HG02840 (cell line): ENCODE measurements at regions not wholly inside any gene's neighbourhood (a gene's known extent, or its start where the extent isn't known, plus 50 kb on each side); places are given as distances from the start of the nearest gene placed in this dataset.

Source experiments
- ATAC-seq: cut with Tn5 transposase; IDR thresholded peaks from one replicate; pipeline ENCODE4 v1.9.1; 2021; ENCODE audit warnings: mild to moderate bottlenecking, moderate library complexity, moderate number of reproducible peaks; ENCODE audit not compliant: unreplicated experiment, low FRiP score

DNA sequence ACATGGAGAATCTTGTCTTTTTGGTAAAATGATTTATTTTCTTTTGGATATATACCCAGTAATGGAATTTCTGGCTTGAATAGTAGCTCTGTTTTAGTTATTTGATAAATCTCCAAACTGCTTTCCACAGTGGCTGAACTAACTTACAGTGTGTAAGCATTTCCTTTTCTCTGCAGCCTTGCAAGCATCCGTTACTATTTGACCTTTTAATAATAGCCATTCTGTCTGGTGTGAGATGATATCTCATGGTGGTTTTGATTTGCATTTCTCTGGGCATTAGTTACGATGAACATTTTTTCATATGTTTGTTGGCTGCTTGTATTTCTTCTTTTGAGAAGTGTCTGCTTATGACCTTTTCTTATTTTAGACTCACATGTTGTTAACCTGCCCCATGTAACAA is 190.2 kb downstream of the GALR1 start:
- ATAC-seq: no peak

GRCh38 chr18:77442393-77442792 is 192.7 kb downstream of the GALR1 start:
- no peak for ATAC-seq

DNA sequence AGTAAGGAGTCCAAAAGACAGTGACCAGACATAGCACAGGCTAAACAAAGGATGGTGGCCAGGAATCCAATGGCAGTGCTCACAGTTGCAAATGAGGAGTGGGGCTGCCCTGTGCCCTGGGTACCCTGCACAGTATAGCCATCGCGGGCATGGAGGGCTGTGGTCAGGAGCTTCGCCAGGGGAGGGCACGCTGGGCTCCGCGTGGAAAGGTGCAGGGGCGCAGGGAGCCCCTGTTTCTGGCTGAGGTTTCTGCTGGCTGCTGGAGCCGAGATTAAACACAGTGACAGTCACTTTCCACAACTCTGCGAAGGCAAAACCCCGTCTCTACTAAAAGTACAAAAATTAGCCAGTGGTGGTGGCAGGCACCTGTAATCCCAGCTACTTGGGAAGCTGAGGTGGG is 194.7 kb downstream of the GALR1 start:
- no peak for ATAC-seq

DNA sequence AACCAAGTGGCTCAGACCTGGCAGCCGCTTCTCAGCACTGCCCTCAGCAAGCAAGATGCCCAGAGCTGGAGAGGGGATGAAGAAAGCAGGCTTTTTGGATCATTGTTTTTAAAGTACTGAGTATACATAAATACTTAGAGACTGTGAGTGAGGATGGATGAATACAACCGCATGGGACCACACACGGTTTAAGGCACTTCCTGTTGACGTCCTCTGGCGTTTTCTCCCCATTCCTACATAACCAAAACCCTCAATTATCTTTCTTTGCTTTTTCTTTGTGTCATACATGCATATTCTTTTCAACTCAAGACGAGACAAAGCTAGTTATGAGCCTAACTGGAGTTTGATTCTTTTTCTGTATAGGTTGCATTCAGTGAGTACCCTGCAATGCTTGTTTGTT is 198.4 kb downstream of the GALR1 start:
- no peak for ATAC-seq

GRCh38 chr18:77455004-77455403 is 205.4 kb downstream of the GALR1 start:
- no peak for ATAC-seq

- no peak for ATAC-seq
Measured at GRCh38 chr18:77457681-77458080, 208.0 kb downstream of the GALR1 start.

GRCh38 chr18:77461062-77461688 is 211.5 kb downstream of the GALR1 start:
- ATAC-seq: no peak

- ATAC-seq: no peak
Measured at GRCh38 chr18:77464917-77465316, 215.3 kb downstream of the GALR1 start.

- no peak for ATAC-seq
Measured at GRCh38 chr18:77466890-77467289, 217.2 kb downstream of the GALR1 start.

GRCh38 chr18:77469131-77469530 is 219.5 kb downstream of the GALR1 start:
- ATAC-seq: no peak

- ATAC-seq: no peak
Measured at GRCh38 chr18:77470569-77471413, 221.1 kb downstream of the GALR1 start.

GRCh38 chr18:77472509-77472908 is 222.9 kb downstream of the GALR1 start:
- ATAC-seq: no peak

DNA sequence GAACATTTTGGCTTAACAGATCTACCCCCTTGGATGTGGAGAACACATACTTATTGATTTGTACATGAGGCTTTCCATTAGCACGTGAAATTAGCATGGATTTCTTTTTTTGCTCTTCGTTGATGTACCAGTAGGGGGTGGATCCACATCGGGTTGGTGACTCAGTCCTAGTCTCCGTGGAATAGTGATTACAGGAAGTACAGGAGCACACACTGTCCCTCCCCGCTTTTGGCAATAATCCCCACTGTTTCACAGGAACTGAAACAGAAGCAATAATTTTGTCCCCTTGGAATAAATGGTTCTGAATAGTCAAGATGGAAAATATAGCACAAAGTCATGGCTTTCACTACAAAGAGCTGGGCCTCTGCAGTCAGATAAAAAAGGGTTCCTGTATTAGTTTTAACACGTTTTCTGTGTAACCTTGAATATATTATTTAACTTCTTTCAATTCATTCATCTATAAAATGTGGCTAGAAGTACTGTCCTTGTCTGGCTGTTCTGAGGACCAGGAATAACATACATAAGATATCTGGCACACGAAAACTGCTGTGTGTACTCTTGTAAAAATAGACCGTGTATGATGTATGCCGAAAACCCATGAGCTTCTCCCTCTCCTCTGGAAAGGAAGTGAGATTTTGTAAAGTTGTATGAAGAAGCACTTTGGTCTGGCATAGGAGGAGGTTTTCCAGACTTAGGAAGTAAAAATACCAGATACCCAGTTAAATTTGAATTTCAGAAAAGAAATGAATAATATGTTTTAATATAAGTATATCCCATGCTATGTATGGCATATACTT is 229.2 kb downstream of the GALR1 start:
- ATAC-seq: no peak

- ATAC-seq: no peak
Measured at GRCh38 chr18:77481541-77481940, 231.9 kb downstream of the GALR1 start.

- ATAC-seq: no peak
Measured at GRCh38 chr18:77482190-77483085, 232.8 kb downstream of the GALR1 start.

DNA sequence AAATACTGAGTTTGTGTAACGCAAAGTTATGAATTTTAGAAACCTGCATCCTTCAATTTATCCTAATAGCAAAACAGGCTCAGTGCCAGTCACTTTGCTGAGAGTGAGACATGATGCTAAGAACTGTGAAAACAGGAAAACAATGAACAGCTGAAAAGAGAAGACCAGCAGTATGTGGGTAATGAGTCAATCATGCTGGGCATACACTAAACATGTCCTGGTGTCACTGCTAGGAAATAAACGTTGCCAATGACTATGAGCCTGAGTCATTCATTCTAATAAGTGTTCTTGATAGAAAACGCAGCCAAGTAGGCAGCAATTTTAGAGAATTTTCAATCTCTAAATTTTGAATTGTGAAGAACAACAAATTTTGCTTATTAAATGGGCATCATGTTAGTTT is 237.3 kb downstream of the GALR1 start:
- no peak for ATAC-seq

DNA sequence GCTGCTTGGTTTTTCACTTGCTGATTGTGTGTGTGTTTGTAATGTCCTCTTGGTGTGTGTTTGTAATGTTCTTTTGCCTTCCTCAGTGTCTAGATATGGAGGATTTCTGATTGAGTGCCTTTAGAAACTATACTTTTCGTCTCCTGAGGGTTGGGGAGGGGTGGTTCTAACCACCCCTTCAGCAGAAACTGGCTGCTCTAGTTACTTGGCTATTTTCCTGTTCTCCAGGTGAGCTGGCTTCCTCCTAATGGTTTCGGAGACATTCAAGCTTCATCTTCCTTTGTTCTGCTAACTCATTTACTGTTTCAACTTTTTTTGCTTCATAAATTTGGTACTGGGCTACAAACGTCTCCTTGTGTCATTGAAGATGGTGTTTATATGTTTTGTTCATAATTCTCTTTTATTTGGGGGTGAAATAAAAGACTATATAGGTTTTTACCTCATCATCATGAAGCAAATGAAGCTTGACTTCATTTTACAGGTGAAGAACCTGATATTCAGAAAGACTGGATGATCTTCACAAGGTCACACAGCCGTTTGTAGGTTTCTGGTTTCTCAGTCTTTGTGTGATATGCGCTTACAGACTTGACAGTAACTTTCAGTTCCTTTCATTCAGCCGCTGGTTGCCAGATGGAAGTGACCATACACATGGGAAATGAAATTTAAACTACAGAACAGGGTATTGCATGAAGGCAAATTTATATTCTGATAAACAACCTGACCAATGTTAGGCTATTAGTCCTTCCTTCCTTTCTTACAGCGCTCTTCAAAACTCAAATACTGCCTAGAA is 238.5 kb downstream of the GALR1 start:
- no peak for ATAC-seq

DNA sequence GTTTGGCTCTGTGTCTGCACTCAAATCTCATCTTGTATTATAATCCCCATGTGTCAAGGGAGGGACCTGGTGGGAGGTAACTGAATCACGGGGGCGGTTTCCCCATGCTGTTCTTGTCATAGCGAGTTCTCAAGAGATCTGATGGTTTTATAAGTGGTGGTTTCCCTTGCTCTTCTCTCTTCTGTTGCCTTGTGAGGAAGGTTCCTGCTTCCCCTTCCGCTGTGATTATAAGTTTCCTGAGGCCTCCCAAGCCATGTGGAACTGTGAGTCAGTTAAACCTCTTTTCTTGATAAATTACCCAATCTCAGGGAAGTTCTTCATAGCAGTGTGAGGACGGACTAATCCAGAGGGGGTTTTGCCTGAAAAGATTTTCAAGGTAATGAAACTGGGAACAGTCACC is 245.4 kb downstream of the GALR1 start:
- no peak for ATAC-seq

DNA sequence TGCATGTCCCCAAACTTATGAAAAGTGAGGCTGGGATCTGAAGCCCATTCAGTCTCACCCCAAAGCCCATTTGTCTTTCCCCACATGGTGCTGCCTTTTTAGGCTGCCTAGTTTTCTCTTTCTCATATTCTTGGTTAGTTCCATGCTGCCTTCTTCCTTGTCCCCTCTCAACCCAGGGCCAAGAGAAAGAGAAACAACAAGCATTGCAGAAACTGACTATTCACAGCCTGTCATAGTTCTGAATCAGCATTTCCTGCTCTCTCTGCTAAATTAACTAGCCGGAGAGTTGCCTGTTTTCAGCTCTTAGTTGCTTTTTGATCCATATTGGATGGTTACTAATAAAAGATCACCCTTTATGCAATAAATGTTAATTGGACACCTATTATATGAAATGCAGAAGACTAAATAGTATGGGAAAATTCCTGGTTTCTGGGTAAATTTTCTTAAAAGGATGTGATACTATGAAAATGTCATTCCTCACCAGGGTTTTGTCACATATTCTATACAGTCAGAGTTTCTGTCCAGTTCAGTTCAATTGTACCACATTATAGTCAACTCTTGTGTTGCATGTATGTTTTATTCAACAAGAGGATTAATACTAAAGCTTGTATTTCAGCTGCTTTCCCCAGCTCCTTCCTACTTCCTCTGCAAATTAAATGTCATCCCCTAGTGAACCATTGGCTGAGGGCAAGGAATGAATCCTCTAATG is 246.5 kb downstream of the GALR1 start:
- ATAC-seq: no peak
